HG03354 (cell line): ENCODE measurements at regions not wholly inside any gene's neighbourhood (a gene's known extent, or its start where the extent isn't known, plus 50 kb on each side); places are given as distances from the start of the nearest gene placed in this dataset.
A peak's percentile ranks its signal among the peaks of the same experiment; 100 is the strongest.

Experiments
- ATAC-seq: cut with Tn5 transposase; IDR thresholded peaks from one replicate; pipeline ENCODE4 v1.9.1; 2021; ENCODE audit warnings: mild to moderate bottlenecking; ENCODE audit not compliant: unreplicated experiment, poor library complexity, severe bottlenecking

DNA sequence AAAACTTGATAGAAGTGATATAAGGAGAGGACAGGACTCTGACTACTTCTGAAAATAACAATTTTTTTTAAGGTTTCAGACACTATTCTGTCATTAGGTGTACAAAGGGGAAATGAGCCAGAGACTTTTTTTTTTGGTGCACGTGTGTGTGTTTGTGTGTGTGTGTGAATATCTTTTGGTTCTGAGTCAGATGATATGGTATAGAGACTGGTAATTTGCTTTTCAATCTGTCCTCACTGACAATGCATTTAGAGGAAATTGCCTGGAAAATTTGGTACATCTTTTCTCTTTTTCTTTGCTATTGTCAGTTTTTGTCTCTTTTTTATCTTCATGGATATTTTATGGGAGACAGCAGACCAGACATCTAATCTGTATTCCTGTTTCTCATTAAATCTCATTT lies 59.3 kb downstream of the DDIT4L start:
- no peak for ATAC-seq

DNA sequence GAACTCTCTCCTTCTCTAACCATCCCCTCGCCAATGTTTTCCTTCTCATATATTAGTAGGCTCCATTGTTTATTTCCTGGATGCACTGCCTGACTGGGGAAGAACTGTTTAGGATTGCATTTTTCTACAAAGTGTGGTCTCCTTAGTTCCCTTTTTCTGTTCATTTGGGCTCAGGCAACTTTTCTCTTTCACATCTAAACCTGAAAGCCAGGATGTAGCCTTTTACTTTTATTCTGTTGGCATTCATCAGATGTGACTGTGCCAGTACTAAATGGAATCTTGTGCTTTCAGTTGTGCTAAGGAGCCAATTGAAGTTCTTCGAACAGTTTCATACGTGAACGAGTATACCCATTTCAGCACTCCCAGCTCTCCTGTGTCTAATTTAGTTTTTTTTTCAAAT lies 59.8 kb downstream of the DDIT4L start:
- no peak for ATAC-seq

DNA sequence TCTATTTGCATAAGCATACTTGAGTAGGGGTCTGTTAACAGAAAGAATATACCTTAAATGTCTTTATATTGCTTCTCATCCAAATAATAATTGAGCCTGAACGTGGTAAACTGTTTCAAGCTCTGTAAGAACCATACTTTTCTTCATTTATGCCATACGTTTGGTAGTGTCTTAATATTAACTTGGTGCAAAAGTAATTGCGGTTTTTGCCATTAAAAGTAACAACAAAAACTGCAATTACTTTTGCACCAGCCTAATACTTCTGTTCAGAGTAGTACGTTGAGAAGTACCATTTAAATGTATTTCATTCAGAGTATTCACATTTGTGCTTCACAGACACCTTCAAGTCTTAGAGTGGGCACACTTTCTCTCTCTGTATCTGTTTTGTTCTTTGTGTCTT lies 60.5 kb downstream of the DDIT4L start:
- ATAC-seq = no peak

DNA sequence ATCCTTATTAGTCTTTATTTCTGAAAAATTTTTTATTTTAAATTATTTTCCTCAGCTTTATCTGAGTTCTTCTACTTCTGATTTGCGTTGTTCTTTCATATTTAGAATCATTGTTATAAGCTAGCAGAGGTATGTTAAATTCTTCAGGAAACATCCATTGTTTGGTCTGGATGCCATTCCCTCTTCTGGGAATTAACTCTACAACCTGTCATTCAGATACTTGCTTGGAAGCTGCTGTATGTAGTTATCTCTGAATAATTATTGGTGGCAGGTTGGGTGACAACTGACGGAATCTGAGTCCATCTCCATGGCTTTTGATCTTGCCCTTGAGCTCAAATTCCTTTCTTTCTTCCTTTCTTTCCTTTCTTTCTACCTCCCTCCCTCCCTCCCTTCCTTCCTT lies 61.9 kb downstream of the DDIT4L start:
- no peak for ATAC-seq

DNA sequence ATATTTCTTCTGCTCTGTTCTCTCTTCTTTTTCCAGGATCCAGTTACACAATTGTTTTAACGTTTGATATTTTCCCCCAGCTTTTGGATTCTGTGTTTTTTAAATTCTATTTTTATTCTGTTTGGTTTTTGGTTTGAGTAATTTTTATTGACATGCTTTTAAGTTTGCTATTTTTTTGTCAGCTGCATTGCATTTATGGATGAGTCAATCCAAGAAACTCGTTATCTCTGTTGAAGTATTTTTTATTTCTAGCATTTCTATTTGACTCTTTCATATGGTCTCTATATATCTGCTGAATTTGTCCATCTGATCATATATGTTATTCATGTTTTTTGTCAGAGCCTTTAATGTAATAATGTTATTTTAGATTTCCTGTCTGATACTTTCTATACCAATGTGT lies 65.6 kb downstream of the DDIT4L start:
- ATAC-seq = no peak

DNA sequence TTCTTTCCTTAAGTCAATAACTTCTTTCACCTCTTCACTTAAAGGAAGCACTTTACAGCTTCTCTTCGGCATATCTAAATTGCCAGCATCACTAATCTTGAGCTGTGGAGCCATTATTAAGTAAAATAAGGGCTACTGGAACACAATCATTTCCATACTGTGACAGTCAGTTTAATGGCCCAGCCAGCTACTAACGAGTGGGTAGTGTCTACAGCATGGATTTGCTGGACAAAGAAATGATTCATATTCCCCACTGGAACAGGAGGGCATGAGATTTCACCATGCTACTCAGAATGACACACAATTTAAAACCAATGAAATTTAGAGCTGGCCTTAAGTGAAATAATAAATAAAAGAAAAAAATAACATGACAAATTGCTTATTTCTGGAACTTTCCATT lies 72.1 kb downstream of the DDIT4L start:
- ATAC-seq = no peak

DNA sequence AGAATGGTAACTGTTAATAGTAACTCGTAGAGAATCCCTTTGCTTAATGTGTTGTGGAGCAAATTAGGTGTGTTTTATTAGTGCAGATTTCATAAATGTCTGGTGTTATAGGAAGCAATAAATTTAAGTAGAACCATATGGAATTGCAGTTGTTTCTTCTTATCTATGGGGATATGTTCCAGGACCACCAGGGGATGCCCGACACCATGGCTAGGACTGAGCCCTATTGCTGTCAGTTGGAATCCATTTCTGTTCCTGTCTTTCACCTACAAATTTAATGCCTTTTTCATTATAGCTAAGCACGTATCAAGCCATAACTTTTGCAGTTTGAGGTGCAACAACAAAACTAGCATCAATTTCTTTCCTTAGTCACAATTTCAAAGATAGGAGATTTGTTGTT lies 72.5 kb downstream of the DDIT4L start:
- ATAC-seq = no peak

DNA sequence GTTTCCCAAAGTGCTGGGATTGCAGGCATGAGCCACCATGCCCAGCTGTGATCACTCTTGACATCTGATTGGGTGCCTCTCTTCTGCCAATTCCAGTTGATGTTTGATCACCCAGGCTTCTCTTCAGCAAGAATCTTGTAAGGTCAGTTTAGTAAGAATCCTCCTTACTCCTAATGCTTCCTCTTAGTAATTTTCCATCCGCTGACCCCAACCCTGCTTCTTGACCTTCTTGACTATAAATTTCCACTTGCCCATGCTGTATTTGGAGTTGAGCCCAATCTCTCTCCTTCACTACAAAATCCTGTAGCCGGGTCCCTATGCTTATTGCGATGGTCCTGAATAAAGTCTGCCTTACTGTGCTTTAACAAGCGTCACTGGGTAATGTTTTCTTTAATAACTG lies 75.4 kb downstream of the DDIT4L start:
- ATAC-seq = no peak

DNA sequence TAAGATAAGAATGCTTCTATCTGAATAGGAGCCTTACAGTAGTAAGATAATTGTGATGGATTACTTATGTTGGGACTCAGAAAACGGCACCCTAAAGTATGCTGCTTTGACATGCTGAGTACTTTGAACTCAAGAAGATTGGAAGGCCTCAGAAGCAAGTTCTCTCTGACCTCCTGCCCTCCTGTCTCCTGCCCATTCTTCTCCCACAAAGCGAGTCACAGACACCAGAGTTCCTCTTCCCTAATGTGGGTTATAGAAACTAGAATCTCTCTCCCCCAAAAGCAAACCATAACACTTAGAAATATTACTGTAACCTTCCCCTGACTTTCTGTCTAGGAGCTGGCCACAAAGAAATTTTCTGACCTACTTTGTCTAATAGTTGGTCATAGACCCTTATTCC lies 76.5 kb downstream of the DDIT4L start:
- no peak for ATAC-seq

DNA sequence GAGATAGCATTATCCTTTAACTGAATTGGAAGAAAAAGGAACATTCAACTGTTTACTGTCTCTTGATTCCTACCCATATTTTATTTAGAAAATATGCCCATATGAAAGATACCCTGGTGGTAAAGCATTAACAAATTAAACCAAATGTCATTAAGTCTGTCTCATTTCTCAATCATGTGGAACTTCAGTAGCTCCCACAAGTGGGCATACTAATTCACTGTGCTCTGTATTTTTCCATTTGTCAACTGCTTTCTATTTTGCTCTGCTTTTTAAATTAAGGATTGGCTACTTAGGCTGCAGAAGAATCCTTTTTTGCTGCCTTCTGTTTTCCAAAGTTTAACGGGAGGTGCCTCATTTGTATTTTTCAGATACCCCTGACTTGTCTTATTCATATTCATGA lies 77.2 kb downstream of the DDIT4L start:
- no peak for ATAC-seq

DNA sequence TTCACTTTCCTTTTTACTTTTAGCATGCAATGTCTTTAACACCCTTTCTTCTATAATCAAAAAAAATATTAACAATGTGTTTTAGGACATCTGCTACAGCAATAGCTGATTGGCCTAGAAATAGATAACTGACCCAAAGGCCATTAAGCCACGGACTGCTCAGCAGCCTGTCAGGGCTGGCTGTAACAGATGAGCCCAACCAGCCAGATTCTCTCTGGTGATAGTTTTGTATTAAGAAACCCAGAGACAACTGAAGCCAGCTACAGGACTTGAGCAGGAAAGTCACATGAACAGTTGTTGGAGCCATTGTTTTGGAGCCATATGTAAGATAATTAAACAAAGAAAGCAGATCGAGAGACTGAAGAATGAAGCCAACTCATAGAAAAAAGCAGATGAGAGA lies 80.3 kb downstream of the DDIT4L start:
- no peak for ATAC-seq

DNA sequence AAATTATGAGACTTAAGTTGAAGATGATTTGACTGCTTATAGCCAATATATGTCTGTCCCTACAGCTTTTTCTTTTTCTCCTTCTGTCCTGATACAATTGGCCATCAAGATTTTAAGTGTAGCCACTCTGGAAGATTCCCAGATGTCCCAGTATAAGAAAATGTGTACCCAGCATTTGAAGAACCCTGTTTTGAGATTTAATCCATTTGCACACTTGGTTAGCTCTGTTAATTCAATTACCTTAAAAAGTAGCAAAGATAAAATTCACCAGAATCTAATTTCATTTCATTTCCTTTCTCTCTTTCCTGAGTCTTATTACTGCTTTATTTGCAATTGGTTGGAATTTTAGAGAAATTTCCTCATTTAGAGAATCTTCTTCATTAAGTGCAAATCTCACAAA lies 81.4 kb downstream of the DDIT4L start:
- no peak for ATAC-seq

DNA sequence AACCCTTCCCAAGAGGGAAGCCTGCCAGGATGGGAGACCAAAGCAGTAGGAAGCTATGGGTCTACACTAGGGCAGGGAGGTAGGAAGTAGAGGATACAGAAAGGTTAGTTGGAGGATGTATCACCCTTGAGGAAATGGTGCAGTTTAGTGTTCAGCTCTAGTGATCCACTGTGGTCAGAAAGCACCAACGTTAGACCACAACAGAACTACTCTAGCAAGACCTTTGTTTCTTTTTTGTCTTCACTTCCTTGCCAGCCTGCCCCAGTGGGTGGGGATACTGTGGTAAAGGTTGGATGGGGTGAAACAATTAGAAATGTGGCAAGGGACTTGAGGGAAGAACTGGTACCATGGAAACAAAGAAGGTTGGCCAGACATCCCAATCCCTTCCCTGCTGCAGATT lies 83.3 kb downstream of the DDIT4L start:
- ATAC-seq = peak; percentile 99

DNA sequence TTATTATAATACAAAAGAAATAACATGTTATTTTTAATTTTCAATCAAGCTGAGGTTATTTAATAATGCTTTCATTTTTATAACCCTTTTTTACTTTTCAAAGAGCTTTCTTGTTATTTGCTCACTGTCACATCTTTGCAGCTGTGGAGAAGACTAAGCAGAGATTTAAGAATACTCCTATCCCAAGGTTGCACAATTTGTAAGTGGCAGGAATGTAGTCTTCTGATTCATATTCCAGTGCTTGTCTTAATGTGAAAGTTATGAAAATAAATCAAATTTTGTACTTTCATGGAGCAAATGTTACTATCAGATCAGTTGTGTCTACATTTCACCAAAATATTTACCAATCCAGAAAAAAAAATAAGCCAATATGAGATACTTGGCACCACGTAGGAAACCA lies 86.6 kb downstream of the DDIT4L start:
- ATAC-seq = no peak

DNA sequence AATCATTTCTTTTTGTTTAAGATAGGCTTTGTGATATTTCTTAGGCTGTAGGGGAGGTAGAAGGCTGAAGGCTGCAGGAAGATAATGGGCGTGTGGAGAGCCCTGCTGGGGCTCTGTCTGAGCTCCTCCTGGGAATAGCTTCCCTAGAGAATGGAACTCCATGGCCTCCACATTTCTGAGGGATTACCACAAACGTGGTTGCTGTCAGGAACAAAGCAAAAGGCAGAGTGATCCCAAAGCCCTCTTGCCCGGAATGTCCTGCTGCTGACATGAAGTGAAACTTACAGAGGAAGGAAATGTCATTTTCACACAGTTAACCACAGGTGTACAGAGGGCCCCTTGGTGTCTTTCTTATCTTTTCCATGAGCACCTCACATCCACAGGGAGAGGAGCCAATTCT lies 89.3 kb downstream of the DDIT4L start:
- ATAC-seq = peak; percentile 58

DNA sequence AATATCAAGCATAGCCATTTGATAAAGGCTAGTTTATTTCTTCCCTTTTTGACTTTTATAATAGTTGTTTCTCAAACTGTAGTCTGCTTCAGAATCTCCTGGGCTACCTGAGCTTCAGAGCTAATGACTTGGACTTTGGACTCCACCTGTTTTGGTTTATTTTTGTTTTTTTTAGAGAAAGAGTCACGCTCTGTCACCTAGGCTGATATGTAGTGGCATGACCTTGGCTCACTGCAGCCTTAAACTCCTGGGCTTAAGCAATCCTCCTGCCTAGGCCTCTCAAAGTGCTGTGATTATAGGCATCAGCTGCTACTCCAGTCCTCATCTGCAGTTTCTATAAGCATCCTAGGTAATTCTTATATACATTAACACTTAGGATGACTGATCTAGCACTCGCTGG lies 90.5 kb downstream of the DDIT4L start:
- no peak for ATAC-seq

DNA sequence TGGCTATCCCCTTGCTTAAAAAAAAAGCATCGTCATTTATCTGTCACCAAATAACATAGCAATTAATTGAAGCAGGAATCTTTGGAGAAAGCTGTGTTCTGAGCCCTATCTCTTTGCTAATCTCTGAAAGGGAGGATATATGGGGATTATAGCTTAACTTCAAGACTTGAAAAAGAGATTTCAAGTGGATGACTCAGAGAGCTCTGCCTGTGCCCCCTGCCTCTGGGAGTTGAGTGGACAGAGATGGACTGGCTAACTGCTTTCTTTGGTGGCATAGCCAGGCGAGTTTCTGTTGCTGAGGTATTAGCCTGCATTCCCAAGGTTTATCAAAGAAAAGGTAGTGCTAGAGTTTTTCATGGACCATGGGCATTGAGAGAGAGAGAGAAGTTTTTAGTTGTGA lies 91.6 kb downstream of the DDIT4L start:
- ATAC-seq = no peak

DNA sequence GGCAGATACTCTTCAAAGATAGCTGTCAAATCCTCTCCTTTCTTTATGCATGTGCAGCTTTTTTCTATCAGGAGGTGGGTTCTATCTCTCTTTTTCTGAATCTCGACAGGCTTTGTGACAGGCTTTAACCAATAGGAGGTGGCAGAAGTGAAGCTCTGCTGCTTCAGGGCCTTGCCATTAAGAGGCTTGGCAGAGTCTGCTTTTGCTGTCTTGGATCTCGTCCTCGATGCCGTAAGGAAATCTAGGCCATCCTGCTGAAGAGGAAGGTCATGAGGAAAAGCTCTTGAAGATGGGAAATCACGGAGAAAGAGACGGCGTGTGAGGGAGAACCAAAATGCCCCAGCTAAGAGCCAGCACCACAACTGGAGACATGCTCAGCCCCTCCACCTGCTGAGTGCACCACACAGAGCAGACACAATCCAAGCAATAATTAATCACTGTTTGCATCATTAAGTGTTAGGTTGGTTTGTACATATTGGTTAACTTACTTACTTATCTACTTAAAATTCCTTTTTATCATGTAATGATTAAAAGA lies 92.2 kb downstream of the DDIT4L start:
- ATAC-seq = no peak

DNA sequence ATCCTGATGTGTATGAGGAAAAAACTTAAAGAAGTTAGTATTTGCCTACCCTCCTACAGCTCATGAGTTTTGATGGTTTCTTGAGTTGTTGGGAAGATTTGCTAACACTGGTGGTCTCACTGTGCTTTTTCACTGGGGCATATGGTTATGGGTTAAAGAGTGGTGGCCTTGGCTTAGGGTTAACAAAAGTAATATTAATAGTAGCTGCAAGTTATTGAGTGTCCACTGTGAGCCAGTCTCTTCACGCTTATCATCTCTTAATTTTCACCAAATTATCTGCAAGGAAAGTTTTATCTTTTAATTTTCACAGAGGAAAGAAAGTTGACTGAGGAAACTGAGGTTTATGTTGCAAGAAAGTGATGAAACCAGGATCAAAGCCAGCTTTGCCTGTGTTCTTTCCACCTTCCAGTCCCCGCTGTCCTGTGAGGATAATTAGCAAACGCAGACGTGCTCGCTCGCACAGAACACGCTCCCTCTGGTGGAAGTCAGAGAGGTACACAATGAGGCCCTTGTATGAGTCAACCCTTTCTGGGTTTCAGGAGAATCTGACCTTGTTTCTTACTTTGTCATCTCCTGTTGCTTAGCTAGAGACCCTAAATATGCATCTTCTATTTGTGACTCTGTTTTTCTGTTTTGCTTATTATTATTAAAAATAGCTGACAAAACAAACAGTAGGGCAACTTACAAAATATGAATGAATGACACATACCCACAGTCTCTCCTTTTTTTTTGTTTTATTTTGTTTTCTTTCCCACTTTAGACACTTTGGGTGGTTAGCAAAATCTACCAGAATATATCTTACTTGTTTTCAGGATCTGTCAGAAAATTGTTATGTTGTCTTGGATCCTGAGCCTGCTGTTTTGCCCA lies 94.3 kb downstream of the DDIT4L start:
- ATAC-seq = peak; percentile 92

DNA sequence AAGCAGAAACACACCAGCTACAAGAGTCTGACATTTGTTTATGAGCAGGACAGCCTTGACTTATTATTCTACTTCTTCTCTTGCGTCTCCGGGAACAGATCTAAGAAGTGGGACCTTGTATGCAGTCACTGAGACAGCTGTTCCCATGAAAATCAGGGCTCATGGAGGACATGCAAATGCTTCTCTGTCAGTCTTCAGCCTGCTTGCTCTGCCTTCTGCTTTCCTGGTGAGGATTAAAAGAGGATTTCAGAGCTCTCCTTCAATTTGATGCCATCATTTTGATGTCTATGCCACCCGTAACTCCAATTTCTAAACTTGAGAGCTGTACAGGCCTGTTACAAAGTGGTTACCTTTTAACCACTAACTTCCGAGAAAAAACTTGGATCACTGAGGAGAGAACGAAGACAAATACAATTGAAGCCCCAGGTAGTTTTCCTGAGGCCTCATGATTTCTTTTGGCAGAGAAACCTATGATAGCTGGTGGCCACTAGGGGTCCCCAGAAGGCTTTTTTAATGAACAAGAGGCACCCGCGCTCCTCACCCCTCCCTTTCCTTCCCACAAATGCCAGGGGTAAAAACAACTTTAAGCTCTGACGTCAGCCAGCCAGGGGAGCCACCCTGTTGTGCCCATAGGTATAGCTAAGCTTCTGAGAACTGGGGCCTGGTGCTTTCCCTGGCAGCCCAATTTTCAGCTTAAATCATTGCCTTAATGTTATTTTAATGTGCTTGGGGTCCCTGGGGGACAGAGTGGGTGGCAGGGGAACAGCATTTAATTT lies 97.0 kb downstream of the DDIT4L start:
- ATAC-seq = peak; percentile 82

DNA sequence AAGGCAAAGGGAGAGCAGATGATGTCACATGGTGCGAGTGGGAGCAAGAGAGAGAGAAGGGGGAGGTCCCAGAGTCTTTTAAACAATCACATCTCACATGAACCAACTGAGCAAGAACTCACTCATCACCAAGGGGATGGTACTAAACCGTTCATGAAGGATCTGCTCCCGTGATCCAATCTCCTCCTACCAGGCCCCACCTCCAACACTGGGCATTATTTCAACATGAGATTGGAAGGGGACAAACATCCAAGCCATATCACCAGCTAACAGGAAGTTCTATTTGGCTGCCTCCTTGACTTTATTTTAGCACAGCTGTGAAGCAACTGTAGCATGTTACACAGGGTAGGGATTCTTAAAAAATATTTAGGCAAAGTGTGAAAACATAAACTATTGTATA lies 102.5 kb downstream of the DDIT4L start:
- no peak for ATAC-seq
